Chondrocyte (in vitro differentiated cells): ENCODE measurements at regions not wholly inside any gene's neighbourhood (a gene's known extent, or its start where the extent isn't known, plus 50 kb on each side); places are given as distances from the start of the nearest gene placed in this dataset.

ENCODE experiments used
- DNase-seq: peaks from one replicate; pipeline ENCODE4 v3.0.0; 2021; ENCODE audit warnings: mixed read lengths, low spot score
- H3K27ac Mint-ChIP-seq: one replicate; pipeline ENCODE4 v1.8.0; 2021; ENCODE audit warnings: mild to moderate bottlenecking, moderate library complexity, mixed read lengths; ENCODE audit not compliant: unreplicated experiment
- H3K27me3 Mint-ChIP-seq: 2 replicates; pipeline ENCODE4 v1.8.0; 2021; ENCODE audit warnings: low read depth, mixed read lengths
- H3K36me3 Mint-ChIP-seq: 2 replicates; pipeline ENCODE4 v1.8.0; 2021; ENCODE audit warnings: low read depth, mixed read lengths
- H3K4me1 Mint-ChIP-seq: 2 replicates; pipeline ENCODE4 v1.8.0; 2021; ENCODE audit warnings: low read depth, mild to moderate bottlenecking, mixed read lengths
- H3K4me3 Mint-ChIP-seq: one replicate; pipeline ENCODE4 v1.8.0; 2021; ENCODE audit warnings: mild to moderate bottlenecking, moderate library complexity, mixed read lengths; ENCODE audit not compliant: unreplicated experiment
- H3K9me3 Mint-ChIP-seq: 2 replicates; pipeline ENCODE4 v1.8.0; 2021; ENCODE audit warnings: low read depth, mixed read lengths
- CTCF ChIP-seq: fragments of 200-600 bp; sonication (generic); IDR thresholded peaks from 2 replicates; pipeline ENCODE4 v1.5.0; 2021; ENCODE audit warnings: antibody characterized with exemption, mild to moderate bottlenecking, moderate library complexity

- peaks cover 42% of the 10 kb centered on the region for H3K27me3 Mint-ChIP-seq
- H3K36me3 Mint-ChIP-seq, result peaks cover 6% of the 10 kb centered on the region
- no peak for DNase-seq
- no peak overlapping the region for H3K4me3 Mint-ChIP-seq
- peaks cover 3% of the 10 kb centered on the region for H3K4me1 Mint-ChIP-seq
- no peak overlapping the region for H3K27ac Mint-ChIP-seq
- H3K9me3 Mint-ChIP-seq, result peaks cover 16% of the 10 kb centered on the region
- no peak for TF ChIP-seq CTCF
These were observed 86.6 kb upstream of the UNC5B start for GRCh38 chr10:71125749-71126107.

- no peak for TF ChIP-seq CTCF
- peaks cover 3% of the 10 kb centered on the region for H3K4me1 Mint-ChIP-seq
- no peak overlapping the region for H3K4me3 Mint-ChIP-seq
- H3K27ac Mint-ChIP-seq, result no peak overlapping the region
- peaks cover 6% of the 10 kb centered on the region for H3K36me3 Mint-ChIP-seq
- H3K27me3 Mint-ChIP-seq, result peaks cover 38% of the 10 kb centered on the region
- DNase-seq, result no peak
- peaks cover 12% of the 10 kb centered on the region for H3K9me3 Mint-ChIP-seq
These were observed 85.9 kb upstream of the UNC5B start for GRCh38 chr10:71126432-71126831.

GRCh38 chr10:71127104-71127503 lies 85.3 kb upstream of the UNC5B start:
- H3K27ac Mint-ChIP-seq, result no peak overlapping the region
- no peak for TF ChIP-seq CTCF
- H3K27me3 Mint-ChIP-seq, result peaks cover 37% of the 10 kb centered on the region
- H3K4me3 Mint-ChIP-seq, result no peak overlapping the region
- DNase-seq, result no peak
- H3K9me3 Mint-ChIP-seq, result peaks cover 12% of the 10 kb centered on the region
- peaks cover 6% of the 10 kb centered on the region for H3K36me3 Mint-ChIP-seq
- H3K4me1 Mint-ChIP-seq, result peaks cover 3% of the 10 kb centered on the region

GRCh38 chr10:71127773-71128172 lies 84.6 kb upstream of the UNC5B start:
- Mint-ChIP-seq H3K27me3 (peaks cover 33% of the 10 kb centered on the region), H3K27ac (no peak overlapping the region), H3K9me3 (peaks cover 8% of the 10 kb centered on the region), H3K4me1 (peaks cover 3% of the 10 kb centered on the region), H3K4me3 (no peak overlapping the region), H3K36me3 (peaks cover 3% of the 10 kb centered on the region)
- DNase-seq, result no peak
- TF ChIP-seq CTCF, result no peak

GRCh38 chr10:71128311-71128980 lies 83.9 kb upstream of the UNC5B start:
- H3K4me1 Mint-ChIP-seq, result peaks cover 3% of the 10 kb centered on the region
- H3K9me3 Mint-ChIP-seq, result peaks cover 3% of the 10 kb centered on the region
- no peak for TF ChIP-seq CTCF
- no peak for DNase-seq
- H3K27ac Mint-ChIP-seq, result no peak overlapping the region
- H3K27me3 Mint-ChIP-seq, result peaks cover 29% of the 10 kb centered on the region
- no peak overlapping the region for H3K4me3 Mint-ChIP-seq
- peaks cover 3% of the 10 kb centered on the region for H3K36me3 Mint-ChIP-seq
